ACHN (cell line): ENCODE measurements at regions not wholly inside any gene's neighbourhood (a gene's known extent, or its start where the extent isn't known, plus 50 kb on each side); places are given as distances from the start of the nearest gene placed in this dataset.

Experiments used
- DNase-seq: peaks from one replicate; pipeline ENCODE4 v3.0.0-alpha.2; 2015
- in situ Hi-C: cut with HindIII; loops from 2 replicates; pipeline ENCODE4 v1.10.0; 2017; ENCODE audit warnings: low sequenced_read_pairs, low pct_ligation_motif_present, low pct_unique_long_range_greater_than_20kb

DNA sequence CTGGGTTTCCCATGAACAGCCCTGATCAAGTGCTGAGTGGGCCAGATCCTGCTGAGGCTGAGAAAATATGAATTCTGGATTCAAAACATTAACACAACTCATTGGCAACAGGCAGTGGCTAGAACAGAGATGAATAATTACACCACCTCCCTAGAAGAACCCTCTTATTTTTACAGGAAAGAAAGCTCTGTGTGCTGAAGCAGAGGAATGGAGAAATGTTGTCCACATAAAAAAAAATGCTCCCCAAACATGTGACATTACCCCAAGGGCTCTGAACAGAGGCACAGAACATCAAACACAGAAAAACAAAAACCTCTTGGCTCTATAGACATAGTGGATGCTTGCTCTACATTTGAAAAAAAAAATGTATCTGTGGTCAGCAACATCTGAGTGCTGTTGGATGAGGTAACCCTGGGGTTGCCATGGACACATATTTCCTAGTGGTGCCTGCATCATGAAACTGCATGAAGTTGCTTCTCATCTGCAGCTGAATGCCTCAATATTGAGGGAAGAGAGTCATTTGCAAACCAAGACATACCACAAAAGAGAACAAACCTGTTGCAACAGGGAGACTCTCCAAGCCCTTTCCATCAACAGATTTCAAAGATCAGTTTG is 98.8 kb downstream of the SNX19 start:
- in situ Hi-C loops: no loop called here
- peak; percentile 57 for DNase-seq

GRCh38 chr11:130819625-130820024 is 96.7 kb downstream of the SNX19 start:
- DNase-seq: no peak
- in situ Hi-C loops: no loop called here
